SHP77 treated with DMSO at 0.1 percent for 48 hours (cell line): ENCODE measurements at regions not wholly inside any gene's neighbourhood (a gene's known extent, or its start where the extent isn't known, plus 50 kb on each side); places are given as distances from the start of the nearest gene placed in this dataset.
"Not testable (repeated sequence)": the region's sequence is repeated elsewhere in the genome, so short reads cannot be mapped to it uniquely, and the experiment has no call there.

Experiments used
- DNase-seq: peaks from one replicate; lab custom pipeline; 2025; lab: John Stamatoyannopoulos, UW

DNA sequence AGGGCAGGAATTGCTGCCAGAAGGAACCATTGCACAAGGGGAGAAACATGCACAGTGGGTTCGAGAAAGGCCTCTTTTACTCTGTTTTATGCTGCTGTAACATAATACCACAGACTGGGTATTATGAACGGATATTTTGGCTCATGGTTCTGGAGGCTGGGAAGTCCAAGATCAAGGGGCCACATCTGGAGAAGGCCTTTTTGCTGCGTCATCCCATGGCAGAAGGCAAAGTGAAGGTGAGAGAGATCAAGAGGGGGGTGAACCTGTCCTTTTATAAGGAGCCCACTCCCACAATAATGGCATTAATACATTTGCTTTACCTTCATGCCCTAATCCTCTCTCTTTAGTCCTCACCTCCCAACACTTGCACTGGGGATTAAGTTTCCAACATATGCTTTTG, 136.9 kb upstream of the ALDH1B1 start:
- no peak for DNase-seq

DNA sequence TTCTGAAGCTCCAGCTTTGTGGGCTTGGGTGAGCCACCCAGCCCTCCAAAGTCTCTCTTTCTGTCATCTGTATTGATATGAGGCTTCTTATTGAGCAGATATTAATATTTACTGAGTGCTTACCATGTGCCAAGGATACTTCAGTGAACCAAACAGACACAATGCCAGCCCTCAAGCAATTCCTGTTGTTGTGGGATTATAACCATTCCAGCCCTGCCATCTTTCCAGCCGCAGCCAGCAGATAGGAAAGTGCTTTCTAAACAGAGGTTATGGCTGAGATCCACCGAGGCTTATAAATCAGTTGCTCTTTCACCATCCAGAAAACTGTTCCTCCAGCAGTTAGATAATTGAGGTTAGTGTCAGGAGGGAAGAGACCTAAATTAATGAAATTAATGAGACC, 137.7 kb upstream of the ALDH1B1 start:
- no peak for DNase-seq

DNA sequence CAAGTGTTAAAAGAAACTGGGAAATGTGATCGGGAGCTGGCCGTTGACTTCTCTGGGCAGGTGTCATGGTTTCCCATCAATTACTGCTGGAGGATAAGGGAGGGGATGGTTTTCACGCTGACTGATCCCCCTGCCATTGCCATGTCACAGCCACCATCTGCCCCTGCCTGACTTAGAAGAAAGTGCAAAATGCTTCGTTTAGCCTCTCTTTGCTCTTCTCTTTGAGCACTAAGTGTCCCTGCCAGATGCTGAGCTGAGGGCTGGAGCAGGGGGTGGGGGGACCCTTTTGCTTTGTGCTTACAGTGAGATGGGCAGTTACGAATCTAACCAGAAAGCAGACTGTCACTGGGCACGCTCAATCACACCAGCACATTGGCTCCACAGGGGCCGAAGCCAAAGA, 138.4 kb upstream of the ALDH1B1 start:
- no peak for DNase-seq

DNA sequence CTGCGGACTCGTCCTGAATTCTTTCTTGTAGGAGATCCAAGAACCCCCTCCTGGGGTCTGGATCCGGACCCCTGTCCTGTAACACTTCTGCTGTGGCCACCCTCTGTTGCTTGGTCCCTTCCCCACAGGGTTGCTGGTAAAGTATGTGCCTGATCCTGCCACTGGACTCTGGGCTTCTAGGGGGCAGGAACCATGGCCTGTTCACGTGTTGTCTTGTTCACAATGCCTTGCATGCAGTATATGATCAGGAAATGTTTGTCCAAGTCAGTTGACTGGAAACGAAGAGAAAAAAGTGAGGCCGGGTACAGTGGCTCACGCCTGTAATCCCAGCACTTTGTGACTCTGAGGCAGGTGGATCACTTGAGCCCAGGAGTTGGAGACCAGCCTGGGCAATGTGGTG, 139.3 kb upstream of the ALDH1B1 start:
- no peak for DNase-seq

DNA sequence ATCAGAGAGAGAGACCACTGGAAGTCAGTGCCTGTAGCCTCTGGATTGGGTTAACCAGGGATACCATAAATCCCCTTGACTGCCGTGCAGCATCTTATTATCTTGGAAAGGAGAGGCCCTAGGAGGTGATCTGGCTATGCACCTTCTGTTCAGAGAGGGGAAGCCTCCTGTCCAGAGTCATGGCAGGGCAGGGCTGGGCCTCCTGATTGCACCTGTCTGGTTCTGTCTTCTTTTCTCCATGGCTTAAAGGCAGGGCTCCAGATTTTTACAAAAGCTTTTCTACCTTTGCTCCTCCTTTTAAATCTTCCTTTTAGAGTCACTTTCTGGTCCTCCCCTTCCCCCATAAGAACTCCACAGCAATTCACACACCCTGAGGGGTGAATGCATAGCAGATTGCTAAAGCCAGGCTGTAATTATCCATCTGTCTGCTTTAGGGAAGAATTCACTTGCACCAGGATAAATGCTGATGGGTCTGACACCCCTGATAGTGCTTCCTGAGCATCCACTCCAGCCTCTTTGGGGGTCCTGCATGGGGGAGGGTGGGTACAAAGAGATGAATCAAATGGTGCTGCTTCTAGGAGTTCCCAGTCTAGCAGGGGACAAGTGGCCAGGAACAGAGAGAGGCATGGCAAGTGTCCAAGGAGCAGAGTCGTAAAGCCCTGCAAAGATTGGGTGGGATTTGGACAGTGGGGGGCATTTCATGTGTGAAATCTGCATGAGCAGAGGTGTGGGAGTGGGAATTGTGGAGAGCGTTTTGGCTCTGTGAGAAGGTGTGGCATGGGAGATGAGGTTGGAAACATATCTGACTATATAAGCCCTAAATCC, 141.3 kb upstream of the ALDH1B1 start:
- no peak for DNase-seq

DNA sequence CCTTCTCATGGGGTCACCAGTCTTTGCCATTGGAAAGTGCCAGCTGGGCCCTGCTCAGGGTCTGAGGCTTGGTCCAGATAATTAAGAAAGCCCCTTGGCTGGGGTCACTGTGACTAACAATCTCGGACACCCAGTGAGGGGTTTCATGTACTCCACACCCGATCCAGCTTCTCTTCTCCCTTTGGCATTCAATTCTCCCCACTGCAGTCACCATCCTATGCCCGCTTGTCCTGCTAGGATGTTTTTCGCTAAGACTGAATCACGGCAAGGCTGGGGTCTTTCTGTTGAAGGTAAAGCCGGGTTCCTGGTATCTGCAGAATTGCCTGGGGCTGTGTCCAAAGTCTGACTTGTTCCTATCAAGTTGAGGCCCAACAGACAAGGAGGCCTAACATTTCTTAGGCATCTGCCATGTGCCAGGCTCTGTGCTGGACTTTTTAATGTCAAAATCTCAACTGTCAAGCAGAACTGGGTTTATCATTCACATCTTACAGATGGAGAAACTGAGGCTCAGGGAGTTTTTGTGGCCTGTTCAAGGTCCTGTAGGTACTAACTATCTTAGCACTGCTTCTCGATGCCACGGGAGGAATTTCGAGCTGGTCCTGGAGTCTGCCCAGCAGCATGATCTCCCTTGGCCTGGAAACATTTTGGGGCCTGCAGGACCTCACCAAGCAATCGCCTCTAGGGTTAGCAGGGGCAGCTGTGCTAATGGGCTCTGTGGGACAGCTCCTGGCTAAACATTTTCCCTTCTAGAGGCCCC, 142.0 kb upstream of the ALDH1B1 start:
- no peak for DNase-seq

DNA sequence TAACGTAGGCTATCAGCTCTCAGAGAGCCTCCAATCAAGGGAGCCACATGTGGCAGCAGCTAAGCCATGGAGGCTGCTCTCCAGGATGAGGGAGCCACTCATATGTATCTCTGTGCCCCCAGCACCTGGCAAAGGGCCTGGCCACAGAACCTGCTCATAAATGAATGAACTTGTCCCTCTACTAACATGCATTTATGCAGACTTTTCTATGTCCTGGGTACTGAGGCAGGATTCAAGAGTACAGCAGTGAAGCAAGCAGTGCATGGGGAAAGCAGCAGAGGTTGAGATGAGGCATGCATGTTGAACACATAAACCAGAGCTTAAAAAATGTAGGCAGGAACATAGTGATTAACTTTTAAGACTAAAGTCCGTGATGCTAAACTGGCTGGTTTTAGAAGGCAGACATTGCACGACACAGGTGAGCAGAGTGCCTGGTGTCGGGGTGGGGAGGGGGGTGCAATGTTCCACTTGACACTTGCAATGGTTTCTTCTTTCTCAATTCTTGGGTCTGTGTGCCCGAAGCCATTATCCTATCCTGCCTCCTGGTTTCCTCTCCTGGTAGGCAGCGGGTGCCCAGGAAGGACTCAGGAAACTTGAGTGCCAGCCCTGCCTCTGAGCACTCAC, 142.8 kb upstream of the ALDH1B1 start:
- no peak for DNase-seq

DNA sequence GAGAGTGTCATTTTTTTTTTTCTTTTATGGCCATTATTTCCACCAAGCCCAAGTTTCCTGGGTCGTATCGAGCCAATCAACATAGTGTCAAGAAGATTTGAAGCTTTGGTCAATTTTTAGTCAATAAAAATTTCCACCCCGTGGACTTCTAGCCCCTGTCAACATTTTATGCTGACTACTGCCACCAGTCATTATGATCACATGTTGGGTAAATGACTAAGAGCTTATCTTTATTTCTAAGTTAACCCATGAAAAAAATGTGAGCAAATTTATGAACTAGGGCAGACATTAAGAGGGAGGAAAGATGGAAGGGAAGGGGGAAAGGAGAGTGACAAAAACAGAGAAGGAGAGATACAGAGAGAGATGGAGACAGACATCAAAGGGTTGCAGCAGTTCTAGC, 143.5 kb upstream of the ALDH1B1 start:
- no peak for DNase-seq

DNA sequence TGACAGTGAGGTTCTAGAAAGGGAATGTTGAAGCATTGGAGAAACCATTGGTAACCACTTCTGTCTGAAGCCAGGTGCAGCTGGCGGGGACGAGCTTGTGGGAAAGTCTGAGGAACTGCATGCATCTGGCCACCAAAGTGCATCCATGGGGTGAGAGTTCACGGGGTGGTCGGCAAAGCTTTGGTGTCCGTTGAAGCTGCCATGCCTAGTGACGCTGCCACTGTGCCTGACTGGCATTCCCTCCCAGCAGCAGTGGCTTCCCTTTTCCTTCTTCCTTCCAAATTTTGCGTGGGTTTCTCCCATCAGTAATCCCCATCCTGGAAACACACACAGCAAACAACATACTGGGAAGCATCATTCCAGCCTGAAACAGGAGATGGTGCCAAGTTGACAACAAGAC, 145.7 kb upstream of the ALDH1B1 start:
- no peak for DNase-seq

DNA sequence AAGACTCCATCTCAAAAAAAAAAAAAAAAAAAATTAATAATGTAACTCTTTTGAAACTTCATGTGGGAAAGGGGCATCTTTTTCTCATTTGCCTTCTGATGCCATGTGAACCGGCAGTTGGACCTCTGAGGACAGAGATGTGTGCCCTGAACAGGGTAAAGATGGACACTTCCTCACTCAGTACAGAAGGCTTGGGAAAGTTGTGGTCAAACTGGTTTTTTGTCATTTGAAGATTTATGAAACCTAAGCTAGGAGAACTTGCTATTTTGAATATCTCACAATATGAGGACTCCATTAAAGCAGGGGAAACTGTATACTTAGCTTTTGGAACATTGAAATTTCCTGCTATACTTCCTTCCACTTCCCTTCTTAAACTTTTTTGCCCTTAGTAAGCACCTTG, 147.5 kb upstream of the ALDH1B1 start:
- DNase-seq: no peak

DNA sequence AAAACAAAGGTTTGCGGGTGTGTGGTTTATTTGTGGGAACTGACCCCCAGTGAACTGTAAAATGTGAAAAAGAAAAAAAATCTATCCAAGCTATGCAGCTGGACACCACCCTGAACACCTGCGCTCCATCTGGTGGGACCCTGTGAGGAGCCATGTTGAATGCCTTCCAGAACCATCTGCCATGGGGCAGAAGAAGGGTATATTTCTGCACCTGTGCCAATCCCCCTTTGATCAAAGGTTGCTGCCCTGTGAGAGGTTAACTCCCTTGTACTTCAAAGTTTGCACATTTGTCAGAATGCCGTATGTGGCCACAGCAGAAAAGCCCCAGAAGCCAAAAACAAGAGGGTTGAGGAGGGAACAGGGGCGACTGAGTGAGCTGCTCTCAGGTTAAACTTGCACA, 148.5 kb upstream of the ALDH1B1 start:
- DNase-seq: no peak

DNA sequence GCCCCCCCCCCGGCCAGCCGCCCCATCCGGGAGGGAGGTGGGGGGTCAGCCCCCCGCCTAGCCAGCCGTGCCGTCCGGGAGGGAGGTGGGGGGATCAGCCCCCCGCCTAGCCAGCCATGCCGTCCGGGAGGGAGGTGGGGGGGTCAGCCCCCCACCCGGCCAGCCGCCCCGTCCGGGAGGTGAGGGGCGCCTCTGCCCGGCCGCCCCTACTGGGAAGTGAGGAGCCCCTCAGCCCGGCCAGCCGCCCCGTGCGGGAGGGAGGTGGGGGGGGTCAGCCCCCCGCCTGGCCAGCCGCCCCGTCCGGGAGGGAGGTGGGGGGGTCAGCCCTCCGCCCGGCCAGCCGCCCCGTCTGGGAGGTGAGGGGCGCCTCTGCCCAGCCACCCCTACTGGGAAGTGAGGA, 150.4 kb upstream of the ALDH1B1 start:
- not testable (repeated sequence) for DNase-seq

DNA sequence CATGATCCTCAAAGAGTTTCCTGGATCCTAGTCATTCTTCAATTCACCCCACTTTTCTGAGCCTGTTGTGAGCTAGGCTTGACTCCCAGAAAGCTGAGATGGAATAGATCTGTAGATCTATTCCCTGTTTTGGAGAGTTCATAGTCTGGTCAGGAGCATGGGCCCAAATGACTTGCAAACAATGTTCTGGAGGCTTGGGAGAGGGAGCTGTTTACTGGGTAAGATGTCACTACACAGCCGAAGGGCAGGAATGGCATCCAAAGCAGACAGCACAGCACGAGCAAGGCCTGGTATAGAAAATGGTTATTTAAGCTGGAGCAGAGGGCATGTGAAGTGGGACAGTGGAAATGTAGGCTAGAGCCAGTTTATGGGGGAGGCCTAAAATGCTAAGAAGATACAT, 152.5 kb upstream of the ALDH1B1 start:
- DNase-seq: no peak

DNA sequence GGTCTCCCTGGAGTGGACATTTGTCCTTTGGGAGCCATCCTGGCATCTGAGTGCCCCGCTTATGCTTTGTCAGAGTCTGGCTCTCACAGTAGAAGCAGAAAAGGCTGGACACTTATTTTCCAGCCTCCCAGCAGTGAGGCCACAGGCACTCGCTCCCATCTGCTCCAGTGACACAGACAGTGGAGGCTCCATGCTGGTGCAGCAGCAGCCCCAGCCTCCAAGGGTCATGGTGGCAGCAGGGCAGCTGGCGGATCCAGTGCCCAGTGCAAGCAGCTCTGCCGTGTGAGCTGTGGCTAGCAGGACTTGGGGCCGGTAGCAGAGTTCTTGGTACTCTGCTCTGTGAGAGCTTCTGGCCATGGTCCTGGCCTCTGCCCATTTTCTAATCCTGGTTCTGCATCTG, 157.3 kb upstream of the ALDH1B1 start:
- DNase-seq: no peak

DNA sequence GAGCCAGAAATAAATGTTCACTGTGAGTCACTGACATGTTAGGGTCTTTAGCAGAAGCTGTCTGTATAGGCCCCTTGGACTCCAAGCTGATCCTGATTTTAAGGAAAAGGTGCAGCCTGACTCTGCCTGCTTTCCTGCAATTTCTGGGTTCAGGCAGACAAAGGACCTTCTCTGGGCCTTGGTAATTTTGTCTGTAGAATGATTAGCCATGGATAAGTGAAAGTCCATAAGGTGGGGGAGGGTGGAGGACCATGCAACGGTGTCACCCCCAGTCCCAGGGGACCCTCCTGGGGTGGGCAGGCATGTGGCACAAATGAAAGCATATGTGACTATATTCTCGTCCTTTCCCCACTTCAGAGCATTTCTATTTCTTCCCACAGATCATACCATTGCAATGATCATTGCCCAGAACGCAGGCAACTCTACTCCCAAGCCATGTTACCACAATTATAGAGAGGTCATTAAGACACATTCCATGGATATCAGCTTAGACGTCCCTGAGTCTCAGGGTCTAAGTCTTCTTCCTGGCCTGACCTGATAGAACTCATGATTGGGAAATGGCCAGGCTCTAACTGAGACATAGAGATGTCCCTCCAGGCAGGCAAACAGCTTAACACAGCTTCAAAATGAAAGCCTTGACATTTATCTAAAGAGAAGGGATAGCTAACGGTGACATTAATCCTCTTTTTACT, 157.9 kb upstream of the ALDH1B1 start:
- DNase-seq: no peak

DNA sequence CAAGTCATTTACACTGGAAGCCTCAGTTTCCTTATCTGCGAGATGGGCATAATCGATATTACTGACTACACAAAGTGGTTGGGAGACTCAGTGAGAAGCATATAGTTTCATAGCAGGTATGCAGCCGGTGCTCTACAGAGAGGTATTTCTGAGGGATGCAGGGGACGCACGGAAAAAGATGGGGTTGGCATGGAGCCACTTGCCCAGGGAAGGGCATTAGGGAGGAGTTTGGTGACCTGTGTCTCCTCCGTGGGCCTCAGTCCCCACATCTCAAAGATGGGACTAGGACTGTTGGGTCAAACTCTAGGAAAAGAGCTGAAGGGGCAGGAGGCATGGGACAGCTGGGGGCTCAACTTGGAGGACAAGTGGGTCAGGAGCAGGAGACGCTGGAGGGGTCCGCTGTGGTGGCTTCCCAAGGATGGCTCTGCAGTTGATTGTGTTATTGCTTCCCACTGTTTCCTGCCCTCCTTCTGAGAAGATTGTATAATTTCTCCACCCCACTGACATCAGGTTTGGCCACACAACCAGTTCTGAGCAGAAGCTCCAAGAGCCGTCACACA, 158.6 kb upstream of the ALDH1B1 start:
- no peak for DNase-seq

DNA sequence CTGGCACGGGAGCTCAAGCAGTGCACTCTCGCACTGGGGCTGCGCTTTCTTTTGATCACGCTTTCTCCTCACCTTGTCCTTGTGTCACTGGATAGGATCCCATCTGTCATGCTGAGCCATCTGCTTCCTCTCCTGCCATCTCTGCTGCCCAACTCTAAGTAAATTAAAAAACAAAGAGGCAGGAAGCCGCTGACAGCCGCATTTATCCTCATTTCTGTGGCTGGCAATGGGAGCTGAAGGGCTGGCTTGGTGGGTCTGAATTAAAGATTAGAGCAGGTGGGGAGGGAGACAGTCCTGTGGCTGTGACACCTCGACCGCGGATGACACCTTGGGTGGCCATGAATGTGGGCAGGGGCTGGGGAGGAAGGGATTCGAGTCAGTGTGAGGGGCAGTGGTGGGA, 159.2 kb upstream of the ALDH1B1 start:
- peak; percentile 6 for DNase-seq

DNA sequence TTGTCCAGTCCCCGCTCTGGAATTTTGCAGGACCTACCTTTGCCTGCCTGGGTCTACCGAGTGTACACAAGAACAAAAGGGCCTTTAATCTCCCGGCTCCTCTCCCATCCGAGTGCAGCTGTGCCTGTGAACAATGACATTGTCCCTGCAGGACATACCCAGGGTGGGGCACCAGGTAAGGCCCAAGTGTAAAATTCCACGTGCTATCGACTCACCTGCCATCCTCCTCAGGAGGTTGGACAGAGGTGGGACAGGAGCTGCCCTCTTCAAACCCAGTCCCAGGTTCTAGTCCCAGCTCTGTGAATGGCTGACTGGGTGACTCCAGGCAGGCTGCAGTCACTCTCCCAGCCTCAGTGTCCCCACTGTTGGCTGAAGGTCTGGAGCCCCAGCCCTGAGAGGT, 159.6 kb upstream of the ALDH1B1 start:
- no peak for DNase-seq

DNA sequence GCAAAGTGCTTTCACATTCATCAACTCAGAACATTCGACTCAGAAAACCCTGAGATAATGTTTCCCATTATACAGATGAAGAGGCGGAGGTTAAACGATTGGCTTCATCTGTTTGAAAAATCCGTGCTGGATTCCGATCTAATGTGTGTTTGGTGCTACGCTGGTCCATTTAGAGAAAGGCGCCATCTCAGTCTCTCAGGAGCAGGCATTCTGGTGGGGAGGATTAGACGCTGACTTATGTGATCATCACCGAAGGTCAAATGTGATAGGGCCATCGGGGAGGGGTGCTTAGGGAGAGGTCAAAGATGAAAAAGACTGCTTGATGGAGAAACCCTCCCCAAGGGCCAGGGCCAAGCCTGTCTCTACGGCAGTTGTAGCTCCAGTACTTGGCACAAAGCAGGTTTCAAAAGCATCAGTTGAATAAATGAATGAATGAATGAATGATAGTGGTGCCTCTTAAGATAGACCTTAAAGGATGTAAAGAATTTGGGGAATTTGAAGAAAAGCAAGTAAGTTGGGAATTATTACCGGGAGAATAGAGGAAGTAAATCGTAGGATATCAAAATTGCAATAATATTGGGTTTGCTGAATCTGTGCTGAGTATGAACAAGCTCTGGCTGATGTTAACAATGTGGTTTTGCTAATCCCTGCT, 160.6 kb upstream of the SHB start:
- no peak for DNase-seq

DNA sequence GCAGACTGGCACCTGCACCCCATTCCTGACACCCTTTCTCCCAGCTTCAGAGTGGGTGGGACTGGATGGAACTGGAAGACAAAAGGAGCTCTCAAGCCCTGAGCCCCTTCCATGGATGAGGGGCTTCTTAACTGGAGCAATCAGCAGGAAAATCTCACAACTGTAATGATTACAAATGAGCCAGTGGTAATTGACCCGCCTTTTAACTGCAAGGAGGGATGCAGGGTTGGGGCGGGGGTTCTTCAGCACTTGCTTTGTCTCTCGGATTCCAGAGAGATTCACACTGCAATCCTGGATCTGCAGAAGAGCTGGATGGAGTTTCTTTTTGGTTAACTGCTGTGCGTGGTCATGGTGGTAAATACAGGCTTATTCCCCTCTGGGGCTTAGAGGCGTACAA, 160.1 kb upstream of the SHB start:
- no peak for DNase-seq

DNA sequence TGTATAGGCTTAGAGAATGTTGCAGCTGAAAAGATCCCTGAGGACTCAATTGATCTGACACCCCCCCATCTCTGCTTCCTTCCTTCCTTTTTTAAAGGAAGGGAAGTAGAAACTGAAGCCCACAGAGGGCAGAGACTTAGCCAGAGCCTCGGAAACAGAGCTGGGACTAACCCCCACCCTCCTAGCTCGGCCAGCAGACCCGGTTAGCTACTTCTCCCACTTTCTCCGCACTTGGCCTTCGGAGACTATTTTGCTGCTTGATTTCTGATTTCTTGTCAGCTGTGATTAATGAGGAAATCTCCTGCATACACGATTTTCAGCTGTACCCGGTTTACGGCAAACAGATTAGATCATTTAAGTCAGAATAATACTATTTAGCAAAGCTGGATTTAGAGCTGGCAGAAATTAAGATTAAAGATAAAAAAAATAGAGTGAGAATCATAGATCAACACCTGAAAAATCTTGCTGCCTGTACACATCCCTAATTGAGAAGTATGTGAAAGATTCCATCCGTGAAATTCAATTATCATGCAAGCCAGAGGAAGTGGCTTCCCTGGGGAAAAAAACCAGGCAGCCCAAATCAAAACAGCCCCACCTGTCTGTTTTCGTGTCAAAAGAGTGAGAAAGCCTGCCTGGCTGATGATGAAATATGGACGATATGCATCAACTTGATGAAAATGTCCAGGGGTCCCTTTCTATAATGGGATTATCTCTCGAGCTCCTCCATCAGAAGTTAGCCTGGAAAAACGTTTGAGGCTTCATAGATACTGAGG, 159.5 kb upstream of the SHB start:
- no peak for DNase-seq
